ENCODE measurements at regions not wholly inside any gene's neighbourhood (a gene's known extent, or its start where the extent isn't known, plus 50 kb on each side); places are given as distances from the start of the nearest gene placed in this dataset.

DNA sequence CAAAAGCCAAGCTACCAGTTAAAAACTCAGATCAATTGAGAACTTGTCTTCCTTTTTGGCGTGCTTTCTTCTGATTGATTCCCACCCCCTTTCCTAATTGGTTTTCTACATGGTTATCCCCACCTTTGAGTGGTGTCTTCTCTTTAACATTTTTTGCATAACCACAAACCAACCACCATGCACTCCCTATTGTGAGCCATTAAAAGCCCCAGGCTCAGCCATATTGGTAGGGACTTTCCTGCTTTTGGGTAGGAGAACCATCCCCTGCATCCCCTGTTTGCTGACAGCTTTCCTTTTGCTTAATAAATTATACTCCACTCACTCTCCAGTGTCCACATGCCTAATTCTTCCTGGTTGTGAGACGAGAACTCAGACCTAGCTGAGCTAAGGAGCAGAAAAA is 1651.4 kb upstream of the IGFBP7 start:
- Histone ChIP-seq H3K4me3 (ENCODE audit: low read length) (no peak overlapping the region), H3K9ac (ENCODE audit: low read length) (no peak overlapping the region), H3K36me3 (ENCODE audit: control insufficient read depth, insufficient read depth, low read length) (no peaks in the 10 kb centered on the region), H3K4me1 (ENCODE audit: control insufficient read depth, insufficient read depth, low read length) (no peaks in the 10 kb centered on the region), H3K27me3 (ENCODE audit: control insufficient read depth, insufficient read depth, low read length) (no peaks in the 10 kb centered on the region), H3K27ac (ENCODE audit: low read depth, low read length) (no peak overlapping the region)

DNA sequence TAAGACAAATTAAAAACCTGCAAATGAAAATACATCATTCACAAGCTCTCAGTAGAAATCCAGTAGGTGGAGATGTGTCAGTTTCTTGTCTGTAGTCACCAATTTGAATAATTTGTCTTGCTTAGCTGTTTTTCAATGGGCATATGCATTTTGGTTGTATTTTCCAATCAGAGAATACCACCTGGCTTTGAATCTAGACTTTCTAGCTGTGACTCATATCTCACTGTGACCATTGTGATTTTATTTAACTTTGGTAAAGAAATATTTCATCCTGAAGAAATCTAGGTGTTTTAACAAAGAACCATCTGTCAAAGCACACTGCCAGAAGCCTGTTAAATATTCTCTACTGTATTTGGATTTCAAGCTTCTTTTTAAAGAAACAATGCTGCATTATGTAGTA is 1650.6 kb upstream of the IGFBP7 start:
- H3K4me3 ChIP-seq (ENCODE audit: low read length) = no peak overlapping the region
- H3K36me3 ChIP-seq (ENCODE audit: control insufficient read depth, insufficient read depth, low read length) = no peaks in the 10 kb centered on the region
- H3K27me3 ChIP-seq (ENCODE audit: control insufficient read depth, insufficient read depth, low read length) = no peaks in the 10 kb centered on the region
- no peak overlapping the region for H3K9ac ChIP-seq (ENCODE audit: low read length)
- H3K4me1 ChIP-seq (ENCODE audit: control insufficient read depth, insufficient read depth, low read length) = no peaks in the 10 kb centered on the region
- H3K27ac ChIP-seq (ENCODE audit: low read depth, low read length) = no peak overlapping the region

DNA sequence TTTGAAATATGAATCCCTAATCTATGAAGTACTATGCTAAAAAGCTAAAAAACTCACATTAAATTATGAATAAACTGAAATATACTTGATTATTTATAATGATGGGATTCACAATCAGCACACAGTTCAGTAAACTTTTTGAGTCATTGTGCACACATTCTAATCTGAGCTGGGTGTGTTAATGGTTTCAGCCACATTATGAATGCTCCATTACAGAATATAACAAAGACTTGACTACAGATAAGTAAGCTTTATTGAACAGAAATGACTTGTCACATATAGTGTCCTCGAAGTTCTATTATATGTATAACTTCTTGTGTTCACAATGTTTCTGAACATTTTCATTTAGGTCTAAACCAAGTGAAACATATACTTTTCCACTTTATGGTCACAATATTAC is 1649.9 kb upstream of the IGFBP7 start:
- H3K27me3 ChIP-seq (ENCODE audit: control insufficient read depth, insufficient read depth, low read length) = no peaks in the 10 kb centered on the region

DNA sequence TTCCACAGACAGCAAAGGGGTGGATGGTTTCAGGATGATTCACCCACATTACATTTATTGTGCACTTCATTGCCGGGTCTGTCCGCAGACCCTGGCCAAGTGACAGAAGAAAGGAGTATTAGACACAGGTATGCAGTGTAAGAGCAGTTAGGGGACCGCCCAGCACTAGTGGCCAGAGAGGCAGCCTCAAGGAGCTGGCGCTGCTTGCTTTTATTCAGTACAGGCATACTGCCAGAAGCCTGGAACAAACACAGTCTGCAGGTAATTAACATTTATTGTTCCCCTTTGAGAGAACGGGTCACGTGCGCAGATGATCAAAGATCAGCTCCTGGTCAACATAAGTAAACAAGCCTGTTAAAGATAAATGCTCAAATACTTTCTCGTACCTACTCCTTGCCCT is 1639.0 kb upstream of the IGFBP7 start:
- no peak overlapping the region for H3K27ac ChIP-seq (ENCODE audit: low read depth, low read length)
- H3K27me3 ChIP-seq (ENCODE audit: control insufficient read depth, insufficient read depth, low read length) = no peaks in the 10 kb centered on the region
- H3K36me3 ChIP-seq (ENCODE audit: control insufficient read depth, insufficient read depth, low read length) = no peaks in the 10 kb centered on the region
- no peak overlapping the region for H3K4me3 ChIP-seq (ENCODE audit: low read length)
- no peak overlapping the region for H3K9ac ChIP-seq (ENCODE audit: low read length)
- no peaks in the 10 kb centered on the region for H3K4me1 ChIP-seq (ENCODE audit: control insufficient read depth, insufficient read depth, low read length)

More for the DNA sequence above, 1649.9 kb upstream of the IGFBP7 start:
- Histone ChIP-seq H3K9ac (ENCODE audit: low read length) (no peak overlapping the region), H3K36me3 (ENCODE audit: control insufficient read depth, insufficient read depth, low read length) (no peaks in the 10 kb centered on the region), H3K4me3 (ENCODE audit: low read length) (no peak overlapping the region), H3K4me1 (ENCODE audit: control insufficient read depth, insufficient read depth, low read length) (no peaks in the 10 kb centered on the region), H3K27ac (ENCODE audit: low read depth, low read length) (no peak overlapping the region)

DNA sequence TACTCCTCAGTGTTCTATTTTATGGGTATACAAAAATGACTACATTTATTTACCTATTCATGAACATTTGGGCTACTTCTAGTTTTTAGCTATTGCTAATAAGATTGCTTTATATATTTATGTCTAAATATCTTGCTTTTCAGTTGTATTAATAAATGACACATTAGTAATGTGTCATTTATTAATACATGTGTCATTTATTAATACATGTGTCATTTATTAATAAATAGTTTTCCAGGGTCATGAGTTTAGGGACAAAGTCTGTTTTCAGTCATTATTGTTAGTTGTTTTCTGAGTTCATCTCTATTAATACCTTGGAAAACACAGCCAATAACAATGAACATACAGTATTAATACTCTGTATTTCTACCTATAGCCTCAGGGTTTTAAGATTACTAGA is 1630.7 kb upstream of the IGFBP7 start:
- H3K36me3 ChIP-seq (ENCODE audit: control insufficient read depth, insufficient read depth, low read length) = no peaks in the 10 kb centered on the region
- no peak overlapping the region for H3K27ac ChIP-seq (ENCODE audit: low read depth, low read length)
- H3K4me1 ChIP-seq (ENCODE audit: control insufficient read depth, insufficient read depth, low read length) = no peaks in the 10 kb centered on the region
- no peak overlapping the region for H3K9ac ChIP-seq (ENCODE audit: low read length)
- H3K4me3 ChIP-seq (ENCODE audit: low read length) = no peak overlapping the region
- no peaks in the 10 kb centered on the region for H3K27me3 ChIP-seq (ENCODE audit: control insufficient read depth, insufficient read depth, low read length)

DNA sequence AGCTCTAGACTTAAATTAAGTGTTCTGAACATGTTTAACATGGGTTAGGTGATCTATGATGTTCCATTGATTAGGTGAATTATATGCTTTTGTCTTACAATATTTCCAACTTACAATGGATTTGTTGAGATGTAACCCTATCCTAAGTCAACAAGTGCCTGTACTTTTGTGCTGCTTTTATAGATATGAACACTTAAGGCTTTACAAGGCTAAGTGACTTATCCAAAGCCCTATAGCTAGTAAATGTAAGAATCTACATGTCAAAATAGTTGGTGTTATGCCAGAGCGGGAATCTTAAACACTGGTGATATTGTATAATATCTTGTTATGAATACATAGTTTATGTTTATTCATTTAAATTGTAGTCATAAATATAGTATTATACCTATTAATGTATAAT is 1629.1 kb upstream of the IGFBP7 start:
- Histone ChIP-seq H3K27me3 (ENCODE audit: control insufficient read depth, insufficient read depth, low read length) (no peaks in the 10 kb centered on the region), H3K27ac (ENCODE audit: low read depth, low read length) (no peak overlapping the region), H3K4me1 (ENCODE audit: control insufficient read depth, insufficient read depth, low read length) (no peaks in the 10 kb centered on the region), H3K9ac (ENCODE audit: low read length) (no peak overlapping the region), H3K4me3 (ENCODE audit: low read length) (no peak overlapping the region), H3K36me3 (ENCODE audit: control insufficient read depth, insufficient read depth, low read length) (no peaks in the 10 kb centered on the region)

DNA sequence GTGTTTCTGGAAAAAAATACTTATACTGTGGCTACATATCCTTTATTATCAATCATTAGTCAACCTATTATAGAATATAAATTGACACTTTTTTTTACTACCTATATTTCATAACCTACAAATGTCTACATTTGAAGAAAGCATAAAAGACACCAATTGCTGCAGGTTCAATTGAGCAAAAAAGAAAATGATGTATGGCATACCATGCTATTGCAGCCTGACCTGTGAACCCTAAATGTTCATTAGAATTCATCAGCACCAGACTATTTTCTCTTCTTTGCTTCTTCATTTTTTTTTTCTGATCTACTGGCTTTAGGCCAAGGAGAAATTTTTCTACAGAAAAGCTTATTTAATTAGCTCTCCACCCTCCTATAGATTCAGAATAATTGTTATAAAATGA is 1628.2 kb upstream of the IGFBP7 start:
- Histone ChIP-seq H3K36me3 (ENCODE audit: control insufficient read depth, insufficient read depth, low read length) (no peaks in the 10 kb centered on the region), H3K27me3 (ENCODE audit: control insufficient read depth, insufficient read depth, low read length) (no peaks in the 10 kb centered on the region), H3K27ac (ENCODE audit: low read depth, low read length) (no peak overlapping the region), H3K4me1 (ENCODE audit: control insufficient read depth, insufficient read depth, low read length) (no peaks in the 10 kb centered on the region), H3K9ac (ENCODE audit: low read length) (no peak overlapping the region), H3K4me3 (ENCODE audit: low read length) (no peak overlapping the region)

DNA sequence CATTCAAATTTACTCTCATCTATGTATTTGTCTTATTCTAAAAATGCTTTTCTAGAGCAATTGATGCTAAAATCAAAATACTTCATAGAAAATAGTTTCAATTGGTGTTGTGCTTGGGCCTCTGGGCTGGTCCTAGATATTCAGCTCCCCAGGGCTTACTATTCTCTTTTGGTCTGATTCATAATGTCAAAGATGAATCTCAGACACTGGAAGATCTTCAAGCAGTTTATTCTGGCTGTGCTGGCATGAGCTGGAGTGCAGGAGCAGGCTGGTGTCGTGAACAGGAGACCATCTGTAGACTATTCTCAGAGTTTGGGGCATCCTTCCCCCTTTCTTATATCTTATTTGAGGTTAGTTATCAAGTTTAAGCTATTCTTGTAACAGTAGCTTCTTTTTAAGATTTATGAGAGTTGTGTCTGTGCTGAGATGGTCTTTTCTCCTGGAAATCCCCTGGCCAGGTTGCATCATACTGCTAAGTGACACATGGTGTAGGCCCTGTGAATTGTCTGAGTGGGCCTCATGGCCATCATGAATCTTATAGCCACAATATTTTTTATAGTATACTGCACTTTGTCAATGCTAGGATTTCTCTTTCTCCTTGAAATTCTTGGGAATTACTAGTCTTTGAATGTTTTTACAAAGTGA is 1624.0 kb upstream of the IGFBP7 start:
- no peak overlapping the region for H3K27ac ChIP-seq (ENCODE audit: low read depth, low read length)
- H3K9ac ChIP-seq (ENCODE audit: low read length) = no peak overlapping the region
- no peak overlapping the region for H3K4me3 ChIP-seq (ENCODE audit: low read length)
- no peaks in the 10 kb centered on the region for H3K4me1 ChIP-seq (ENCODE audit: control insufficient read depth, insufficient read depth, low read length)
- no peaks in the 10 kb centered on the region for H3K36me3 ChIP-seq (ENCODE audit: control insufficient read depth, insufficient read depth, low read length)
- no peaks in the 10 kb centered on the region for H3K27me3 ChIP-seq (ENCODE audit: control insufficient read depth, insufficient read depth, low read length)

DNA sequence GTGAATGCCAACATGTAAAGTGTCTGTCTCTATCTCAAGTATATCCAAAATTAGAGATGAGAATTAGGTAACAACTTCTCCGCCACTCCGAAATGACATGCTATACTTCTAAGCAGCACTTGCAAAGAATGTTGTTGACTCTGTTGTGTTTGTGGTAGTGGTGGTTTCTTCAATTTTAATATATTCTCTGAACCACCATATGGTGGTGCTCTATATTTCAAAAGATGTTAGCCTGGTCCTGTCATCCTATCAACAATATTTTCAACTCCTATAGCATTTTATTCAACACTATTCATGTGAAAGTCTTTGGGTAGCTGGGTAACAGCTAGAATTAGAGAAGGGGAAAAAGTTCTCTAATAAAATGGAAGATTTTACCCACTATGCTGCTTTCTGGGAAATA is 1622.8 kb upstream of the IGFBP7 start:
- H3K4me3 ChIP-seq (ENCODE audit: low read length) = no peak overlapping the region

DNA sequence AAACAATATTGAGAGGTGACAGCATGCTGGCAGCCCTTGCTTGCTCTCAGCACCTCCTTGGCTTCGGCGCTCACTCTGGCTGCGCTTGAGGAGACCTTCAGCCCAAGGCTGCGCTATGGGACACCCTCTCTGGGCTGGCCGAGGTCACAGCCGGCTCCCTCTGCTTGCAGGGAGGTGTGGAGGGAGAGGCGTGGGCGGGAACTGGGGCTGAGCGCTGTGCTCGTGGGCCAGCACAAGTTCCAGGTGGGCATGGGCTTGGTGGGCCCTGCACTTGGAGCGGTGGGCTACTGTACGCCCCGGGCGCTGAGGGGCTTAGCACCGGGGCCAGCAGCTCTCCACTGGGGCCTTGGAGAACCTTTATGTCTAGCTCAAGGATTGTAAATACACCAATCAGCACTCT is 1613.8 kb upstream of the IGFBP7 start:
- Histone ChIP-seq H3K9ac (ENCODE audit: low read length) (no peak overlapping the region), H3K36me3 (ENCODE audit: control insufficient read depth, insufficient read depth, low read length) (no peaks in the 10 kb centered on the region), H3K4me1 (ENCODE audit: control insufficient read depth, insufficient read depth, low read length) (no peaks in the 10 kb centered on the region), H3K27me3 (ENCODE audit: control insufficient read depth, insufficient read depth, low read length) (no peaks in the 10 kb centered on the region), H3K4me3 (ENCODE audit: low read length) (no peak overlapping the region), H3K27ac (ENCODE audit: low read depth, low read length) (no peak overlapping the region)

More for the DNA sequence above, 1622.8 kb upstream of the IGFBP7 start:
- no peaks in the 10 kb centered on the region for H3K36me3 ChIP-seq (ENCODE audit: control insufficient read depth, insufficient read depth, low read length)
- no peaks in the 10 kb centered on the region for H3K4me1 ChIP-seq (ENCODE audit: control insufficient read depth, insufficient read depth, low read length)
- no peaks in the 10 kb centered on the region for H3K27me3 ChIP-seq (ENCODE audit: control insufficient read depth, insufficient read depth, low read length)
- H3K27ac ChIP-seq (ENCODE audit: low read depth, low read length) = no peak overlapping the region
- no peak overlapping the region for H3K9ac ChIP-seq (ENCODE audit: low read length)

DNA sequence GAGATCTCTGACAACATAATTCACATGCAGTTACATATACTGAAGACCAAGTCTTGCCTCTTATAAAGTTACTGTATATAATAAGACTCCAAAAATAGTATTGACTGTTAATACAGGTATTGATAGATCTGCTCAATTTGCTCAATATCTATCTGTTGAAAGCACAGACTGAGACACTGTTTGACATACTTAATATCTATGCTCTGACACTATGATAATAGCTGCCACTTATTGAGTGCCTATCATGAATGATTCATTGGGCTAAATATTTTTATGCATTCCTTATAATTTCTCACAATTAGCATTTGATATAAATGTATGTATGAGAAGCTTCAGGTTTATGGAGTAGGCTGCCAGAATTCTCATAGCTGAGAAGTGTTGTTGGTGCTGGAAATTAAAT is 1600.9 kb upstream of the IGFBP7 start:
- Histone ChIP-seq H3K4me1 (ENCODE audit: control insufficient read depth, insufficient read depth, low read length) (no peaks in the 10 kb centered on the region), H3K27me3 (ENCODE audit: control insufficient read depth, insufficient read depth, low read length) (no peaks in the 10 kb centered on the region), H3K27ac (ENCODE audit: low read depth, low read length) (no peak overlapping the region), H3K4me3 (ENCODE audit: low read length) (no peak overlapping the region), H3K36me3 (ENCODE audit: control insufficient read depth, insufficient read depth, low read length) (no peaks in the 10 kb centered on the region), H3K9ac (ENCODE audit: low read length) (no peak overlapping the region)

DNA sequence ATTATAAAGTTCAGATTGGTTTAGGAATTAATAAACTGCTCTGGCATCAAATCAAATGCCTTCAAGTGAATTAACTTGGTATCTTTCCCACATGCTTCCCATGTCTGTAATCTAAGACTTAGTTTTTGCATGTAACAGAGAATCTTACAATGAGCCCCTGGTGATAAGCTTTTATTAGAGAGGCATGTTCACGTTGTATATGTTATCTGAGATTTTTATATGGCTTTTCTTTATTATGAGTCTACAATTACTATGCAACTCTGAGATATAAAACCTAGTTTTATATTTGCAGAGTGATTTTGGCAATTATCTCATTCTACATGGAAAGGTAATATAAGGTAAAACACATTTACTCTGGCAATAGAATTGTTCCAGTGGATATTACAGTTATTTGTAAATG is 1578.4 kb upstream of the IGFBP7 start:
- H3K27ac ChIP-seq (ENCODE audit: low read depth, low read length) = no peak overlapping the region
- H3K27me3 ChIP-seq (ENCODE audit: control insufficient read depth, insufficient read depth, low read length) = no peaks in the 10 kb centered on the region
- H3K4me1 ChIP-seq (ENCODE audit: control insufficient read depth, insufficient read depth, low read length) = no peaks in the 10 kb centered on the region
- H3K4me3 ChIP-seq (ENCODE audit: low read length) = no peak overlapping the region
- H3K9ac ChIP-seq (ENCODE audit: low read length) = no peak overlapping the region
- no peaks in the 10 kb centered on the region for H3K36me3 ChIP-seq (ENCODE audit: control insufficient read depth, insufficient read depth, low read length)

DNA sequence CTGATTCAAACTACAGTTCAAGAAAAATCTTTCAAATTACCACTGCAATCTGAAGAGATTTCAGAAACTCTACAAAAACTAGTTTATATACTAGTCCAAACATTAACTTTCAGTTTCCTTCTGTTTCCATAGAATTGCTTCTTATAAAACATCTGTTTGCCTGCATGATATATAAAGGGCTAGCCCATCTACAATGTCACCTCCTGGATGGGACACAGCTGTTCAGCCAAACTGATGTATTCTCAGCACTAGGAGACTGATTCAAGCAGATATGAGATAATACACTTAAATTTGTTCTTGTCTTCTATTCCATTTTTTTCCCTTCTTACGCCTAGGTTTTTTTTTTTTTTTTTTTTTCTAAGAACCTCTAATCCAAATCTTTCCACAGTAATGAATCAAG is 1569.7 kb upstream of the IGFBP7 start:
- no peaks in the 10 kb centered on the region for H3K4me1 ChIP-seq (ENCODE audit: control insufficient read depth, insufficient read depth, low read length)
- no peaks in the 10 kb centered on the region for H3K27me3 ChIP-seq (ENCODE audit: control insufficient read depth, insufficient read depth, low read length)
- no peak overlapping the region for H3K9ac ChIP-seq (ENCODE audit: low read length)
- no peak overlapping the region for H3K27ac ChIP-seq (ENCODE audit: low read depth, low read length)
- no peaks in the 10 kb centered on the region for H3K36me3 ChIP-seq (ENCODE audit: control insufficient read depth, insufficient read depth, low read length)
- no peak overlapping the region for H3K4me3 ChIP-seq (ENCODE audit: low read length)

Data from rectal smooth muscle tissue (tissue), 1 donor.